Activated CD4-positive, alpha-beta T cell treated with anti-CD3 and anti-CD28 coated beads, Interleukin-2, amount 50 U/mL, for 48 hours (primary cell): ENCODE measurements at regions not wholly inside any gene's neighbourhood (a gene's known extent, or its start where the extent isn't known, plus 50 kb on each side); places are given as distances from the start of the nearest gene placed in this dataset.

Source experiments
- DNase-seq, 2 experiments: peaks; one replicate each; pipeline ENCODE4 v3.0.0-alpha.2; 2020

DNA sequence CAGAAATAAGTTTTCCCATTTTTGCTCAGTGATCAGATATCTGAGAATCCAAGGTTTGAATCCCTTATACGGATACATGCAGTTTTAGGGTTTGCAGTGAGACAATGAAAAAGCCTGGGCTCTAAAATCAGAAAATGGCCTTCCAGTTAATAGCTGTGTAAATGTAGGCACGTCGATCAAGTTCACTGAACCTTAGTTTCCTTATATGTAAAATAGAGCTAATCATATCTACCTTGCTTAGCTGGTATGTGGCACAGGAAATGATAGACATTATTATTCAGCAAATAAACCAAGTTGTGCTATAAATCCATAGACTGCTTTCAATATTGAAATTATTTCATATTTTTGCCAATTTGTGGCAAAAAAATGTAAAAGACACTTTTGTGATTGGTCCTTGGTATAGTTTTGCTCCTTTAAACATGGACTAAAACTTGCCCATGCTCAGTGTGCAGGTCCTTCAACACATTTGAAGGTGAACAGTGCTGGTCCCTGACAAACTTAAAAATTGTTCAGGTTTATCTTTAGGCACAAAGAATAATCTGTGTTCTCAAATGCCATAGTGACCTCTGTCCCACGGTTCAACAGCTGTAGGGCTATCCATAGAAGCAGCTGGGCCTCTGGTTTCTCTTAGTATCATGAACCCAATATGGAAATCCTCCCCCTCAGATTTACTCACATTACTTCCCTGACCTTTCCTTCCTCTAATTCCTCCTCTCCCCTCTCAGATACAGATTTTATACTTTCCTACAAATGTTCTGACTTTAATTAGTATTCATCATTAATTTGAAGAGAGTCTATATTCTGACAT is 51.0 kb downstream of the CCDC54 start:
- no peak for DNase-seq

DNA sequence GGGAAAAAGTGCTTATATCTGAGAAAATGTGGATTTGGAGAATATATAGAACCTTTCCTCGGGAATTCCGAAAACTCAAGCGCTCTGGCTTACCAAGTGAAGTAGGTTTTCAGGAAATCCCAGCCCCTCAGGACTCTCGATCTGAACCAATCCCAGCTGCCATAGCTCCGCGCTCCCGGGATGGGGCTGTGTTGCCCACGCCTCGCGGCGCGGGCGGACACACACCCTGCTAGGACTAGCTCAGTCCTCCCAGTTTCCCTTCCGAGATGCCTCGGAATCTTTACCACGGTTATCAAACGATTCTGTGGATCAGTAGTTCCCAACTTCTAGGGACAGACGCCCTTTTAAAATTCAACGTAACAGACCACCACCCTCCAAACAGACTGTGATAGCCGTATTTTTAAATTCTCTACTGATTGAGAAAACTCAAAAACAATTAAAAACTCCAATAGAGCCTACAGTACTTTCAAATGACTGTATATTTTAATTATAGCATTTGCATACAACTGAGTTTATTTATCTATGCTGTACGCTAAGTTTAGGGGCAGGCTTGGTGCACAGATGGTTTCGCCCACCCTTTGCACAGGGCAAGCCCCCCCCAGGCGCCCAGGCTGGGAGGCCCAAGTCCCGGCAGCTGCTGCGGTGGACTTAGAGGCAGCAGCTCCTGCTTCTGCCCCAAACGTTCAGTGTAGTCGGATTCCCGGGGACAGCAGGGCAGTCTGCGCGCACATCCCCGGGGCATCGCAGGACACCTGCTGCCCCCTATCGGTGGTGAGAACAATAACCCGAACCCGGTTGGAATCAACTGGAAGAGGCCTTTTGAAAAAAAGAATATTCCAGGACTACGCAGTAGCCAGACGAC is 52.3 kb downstream of the CCDC54 start:
- peak; percentile 53 to 71 for DNase-seq

GRCh38 chr3:107430214-107430995 is 53.2 kb downstream of the CCDC54 start:
- peak; percentile 12 to 17 for DNase-seq

DNA sequence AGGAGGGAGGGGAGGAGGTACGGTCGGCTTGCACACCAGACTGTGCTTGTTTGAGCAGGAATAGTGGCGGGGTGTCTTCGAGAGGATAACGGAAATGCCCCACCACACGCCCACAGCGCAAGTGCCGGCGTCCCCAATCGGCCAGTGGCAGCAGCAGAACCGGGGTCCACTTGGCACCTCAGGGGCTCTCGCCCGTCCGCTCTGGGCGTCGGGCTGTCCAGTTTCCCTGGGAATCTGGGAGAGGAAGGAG is 53.7 kb downstream of the CCDC54 start:
- DNase-seq = peak in 1 of 2 experiments; percentile 60

- peak; percentile 61 to 69 for DNase-seq
Observed at GRCh38 chr3:107431246-107432012, 54.2 kb downstream of the CCDC54 start.

- DNase-seq = peak in 1 of 2 experiments; percentile 10
Observed at GRCh38 chr3:107432013-107432515, 54.8 kb downstream of the CCDC54 start.

DNA sequence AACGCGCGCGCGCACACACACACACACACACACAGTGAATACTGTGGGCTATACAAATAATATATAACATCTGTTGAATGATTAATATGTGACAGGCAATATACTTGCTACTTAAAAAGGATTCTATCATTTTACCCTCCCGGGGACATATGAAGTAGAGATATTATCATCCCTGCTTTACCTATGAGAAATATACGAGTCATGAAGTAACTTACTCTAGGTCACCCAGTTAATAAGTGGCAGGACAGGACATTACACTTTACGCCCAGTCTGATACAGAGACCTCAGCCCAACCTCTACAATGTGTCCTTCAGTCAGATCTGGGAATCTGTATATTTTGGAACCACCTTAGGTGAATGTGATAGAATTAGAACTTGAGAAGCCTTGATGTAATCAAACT is 55.4 kb downstream of the CCDC54 start:
- DNase-seq = no peak

DNA sequence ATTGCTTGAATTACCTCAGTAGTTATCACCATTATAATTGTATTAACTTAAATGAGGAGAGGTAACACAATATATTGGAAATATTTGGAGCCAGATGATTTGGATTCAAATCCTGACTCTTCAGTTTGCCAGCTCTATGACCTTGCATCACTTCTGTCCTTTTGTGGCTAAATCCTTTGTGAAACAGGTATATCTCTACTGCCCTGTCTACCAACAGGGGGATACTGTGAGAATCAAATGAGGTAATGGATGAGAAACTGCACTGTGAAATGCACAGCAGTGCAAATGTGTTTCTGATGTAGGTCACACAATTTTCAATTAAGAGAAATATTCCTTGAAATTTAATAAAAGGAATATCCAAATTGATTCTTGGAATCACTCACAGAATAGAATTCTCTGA is 58.8 kb downstream of the CCDC54 start:
- DNase-seq = no peak

GRCh38 chr3:107438671-107439070 is 61.4 kb downstream of the CCDC54 start:
- DNase-seq = no peak

GRCh38 chr3:107441617-107442016 is 64.4 kb downstream of the CCDC54 start:
- no peak for DNase-seq

DNA sequence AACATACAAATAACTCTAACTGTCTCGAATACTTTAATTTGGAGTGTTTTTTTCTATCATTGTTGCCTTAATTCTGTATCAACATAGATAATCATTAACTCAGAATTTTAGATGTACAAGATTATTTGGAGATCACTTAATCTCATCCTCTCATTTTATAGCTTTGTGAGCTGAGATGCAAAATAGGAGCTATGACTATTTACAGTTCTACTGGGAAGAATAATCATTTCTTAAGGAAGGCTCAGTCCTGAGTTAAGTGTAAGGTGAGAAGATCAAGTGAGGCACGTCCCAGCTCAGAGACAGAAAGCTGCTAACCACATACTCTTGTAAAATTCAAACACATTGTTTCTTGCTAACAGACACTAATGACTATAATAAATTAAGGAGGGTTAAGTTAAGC is 66.2 kb downstream of the CCDC54 start:
- no peak for DNase-seq

GRCh38 chr3:107446706-107447105 is 69.5 kb downstream of the CCDC54 start:
- no peak for DNase-seq

- DNase-seq = peak in 1 of 2 experiments; percentile 11
Observed at GRCh38 chr3:107450254-107450893, 72.4 kb upstream of the BBX start.

GRCh38 chr3:107452436-107452835 is 70.3 kb upstream of the BBX start:
- DNase-seq = no peak

DNA sequence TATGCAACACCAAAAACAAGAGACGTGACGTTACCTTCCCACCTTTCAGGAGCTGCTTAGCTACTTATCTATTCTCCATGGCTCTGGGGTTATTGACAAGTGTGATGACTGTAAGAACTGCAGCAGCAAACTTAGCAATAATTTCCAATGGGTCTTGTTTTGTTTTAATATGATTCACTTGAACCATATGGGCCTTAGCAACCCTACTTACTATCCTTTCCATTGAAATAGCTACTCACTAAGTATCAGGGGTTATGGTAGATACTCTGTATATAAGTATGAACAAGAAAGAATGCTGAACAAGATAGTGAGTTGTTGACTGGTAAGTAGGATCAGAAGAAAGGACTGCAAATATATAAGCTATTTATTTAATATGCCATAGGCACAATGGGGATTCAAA is 69.3 kb upstream of the BBX start:
- no peak for DNase-seq

GRCh38 chr3:107455621-107456020 is 67.1 kb upstream of the BBX start:
- DNase-seq = no peak

- no peak for DNase-seq
Observed at GRCh38 chr3:107456501-107456900, 66.3 kb upstream of the BBX start.

GRCh38 chr3:107458871-107459270 is 63.9 kb upstream of the BBX start:
- no peak for DNase-seq

DNA sequence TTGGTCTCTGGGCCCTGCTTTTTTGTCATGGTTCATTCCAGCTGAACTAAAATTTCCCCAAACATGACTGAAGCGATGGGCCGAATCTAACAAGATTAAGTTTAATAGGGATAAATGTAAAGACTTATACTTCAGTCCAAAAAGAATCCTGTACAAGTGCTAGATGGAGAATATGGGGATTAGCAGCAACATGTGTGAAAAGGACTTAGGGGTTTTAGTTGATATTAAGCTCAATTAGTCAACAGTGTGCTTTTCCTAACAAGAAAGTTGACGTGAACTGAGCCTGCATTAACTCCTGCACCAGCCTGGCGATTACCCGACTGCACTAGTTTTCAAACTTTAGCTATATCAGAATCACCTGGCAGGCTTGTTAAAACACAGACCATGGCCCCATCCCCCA is 61.0 kb upstream of the BBX start:
- DNase-seq = no peak

GRCh38 chr3:107464037-107464436 is 58.7 kb upstream of the BBX start:
- no peak for DNase-seq

DNA sequence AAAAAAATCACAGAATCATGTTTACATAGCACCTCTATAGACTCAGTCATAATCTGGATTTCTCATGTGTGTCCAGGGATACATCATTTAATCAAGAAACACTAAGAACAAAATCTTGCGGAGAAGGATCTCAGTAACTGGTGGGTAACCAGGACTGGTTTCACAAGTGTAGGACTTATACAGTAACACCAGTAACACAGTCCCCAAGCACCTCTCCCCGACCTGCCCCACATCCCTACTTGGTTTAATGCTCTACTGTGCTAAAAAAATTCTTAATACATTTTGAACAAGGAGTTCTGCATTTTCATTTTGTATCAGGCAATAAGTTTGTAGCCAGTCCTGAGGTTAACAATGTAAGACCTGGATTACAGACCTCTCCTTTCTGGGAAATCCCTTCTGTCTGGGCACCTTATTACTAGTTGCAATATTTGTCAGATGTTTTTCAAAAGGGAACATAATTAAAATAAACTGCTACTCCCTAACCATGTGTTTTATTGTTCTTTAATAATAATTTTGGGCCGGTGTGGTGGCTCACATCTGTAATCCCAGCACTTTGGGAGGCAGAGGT is 57.6 kb upstream of the BBX start:
- no peak for DNase-seq

DNA sequence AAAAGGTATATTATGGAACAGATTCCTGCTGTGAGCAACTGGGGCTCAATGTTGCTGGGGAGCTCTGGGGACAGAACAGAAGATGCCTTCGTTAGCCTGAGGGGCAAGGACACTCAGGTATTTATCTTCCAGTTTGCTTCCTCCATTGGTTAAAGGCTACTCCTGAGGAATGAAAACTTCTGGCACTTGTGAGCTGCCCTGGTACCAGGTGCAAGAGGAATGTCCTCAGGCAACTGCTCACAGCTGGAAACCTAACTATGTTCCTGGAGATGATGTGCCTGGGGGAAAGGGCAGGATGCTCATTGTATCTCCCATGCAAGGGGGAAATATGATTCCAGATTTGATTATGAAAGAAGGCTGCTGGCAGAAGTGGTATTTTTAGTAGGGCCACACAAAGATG is 54.0 kb upstream of the BBX start:
- DNase-seq = no peak
